Left renal cortex interstitium (tissue), 4 donors: ENCODE measurements at regions not wholly inside any gene's neighbourhood (a gene's known extent, or its start where the extent isn't known, plus 50 kb on each side); places are given as distances from the start of the nearest gene placed in this dataset.

Experiments used
- DNase-seq, 4 donors: peaks; one replicate each; pipeline ENCODE4 v3.0.0-alpha.2; 2013; ENCODE audit warnings: low read depth in 4 of 4, low spot score in 2 of 4, missing footprints in 1 of 4

- no peak for DNase-seq
Measured at GRCh38 chr20:11777387-11778205, 140.1 kb upstream of the BTBD3 start.

GRCh38 chr20:11778206-11778570, 139.5 kb upstream of the BTBD3 start:
- DNase-seq: no peak

GRCh38 chr20:11780765-11781369, 136.8 kb upstream of the BTBD3 start:
- no peak for DNase-seq

DNA sequence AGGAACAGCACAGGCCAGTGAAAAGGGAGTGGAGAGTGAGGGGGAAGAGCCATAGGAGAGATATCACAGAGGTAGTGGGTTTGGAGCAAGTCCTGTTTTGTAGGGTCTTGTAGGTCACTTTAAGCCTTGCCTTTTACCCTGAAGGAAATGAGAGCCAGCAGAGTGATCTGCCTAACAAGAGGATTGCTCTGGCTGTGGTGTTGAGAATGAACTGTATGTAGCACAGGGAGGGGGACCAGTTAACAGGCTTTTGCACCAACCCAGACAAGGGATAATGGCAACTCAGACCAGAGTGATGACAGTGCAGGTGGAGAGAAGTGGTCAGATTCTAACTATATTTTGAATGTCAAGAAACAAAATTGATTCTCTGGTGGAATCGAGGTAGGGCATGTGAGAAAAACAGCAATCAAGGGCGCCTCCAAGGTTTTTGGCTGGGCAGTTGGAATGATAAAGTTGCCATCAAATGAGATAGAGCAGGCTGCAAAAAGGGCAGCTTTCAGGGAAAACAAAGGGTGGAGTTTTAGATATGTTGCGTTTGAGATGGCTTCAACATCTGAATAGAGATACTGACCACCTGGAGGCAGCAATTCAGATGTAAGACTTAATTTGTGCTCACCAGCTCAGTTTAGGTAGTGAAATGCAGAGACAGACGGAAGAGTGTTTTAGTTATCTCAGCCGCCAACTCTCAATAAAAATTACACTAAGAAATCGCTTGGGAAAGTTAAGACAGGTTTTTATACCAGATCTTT, 134.4 kb upstream of the BTBD3 start:
- no peak for DNase-seq

GRCh38 chr20:11785885-11786507, 131.7 kb upstream of the BTBD3 start:
- no peak for DNase-seq

- DNase-seq: no peak
Measured at GRCh38 chr20:11790046-11790445, 127.6 kb upstream of the BTBD3 start.

- DNase-seq: no peak
Measured at GRCh38 chr20:11791316-11791715, 126.4 kb upstream of the BTBD3 start.

- DNase-seq: no peak
Measured at GRCh38 chr20:11791835-11792567, 125.7 kb upstream of the BTBD3 start.

GRCh38 chr20:11792568-11792953, 125.1 kb upstream of the BTBD3 start:
- DNase-seq: no peak

GRCh38 chr20:11794525-11794924, 123.2 kb upstream of the BTBD3 start:
- no peak for DNase-seq

DNA sequence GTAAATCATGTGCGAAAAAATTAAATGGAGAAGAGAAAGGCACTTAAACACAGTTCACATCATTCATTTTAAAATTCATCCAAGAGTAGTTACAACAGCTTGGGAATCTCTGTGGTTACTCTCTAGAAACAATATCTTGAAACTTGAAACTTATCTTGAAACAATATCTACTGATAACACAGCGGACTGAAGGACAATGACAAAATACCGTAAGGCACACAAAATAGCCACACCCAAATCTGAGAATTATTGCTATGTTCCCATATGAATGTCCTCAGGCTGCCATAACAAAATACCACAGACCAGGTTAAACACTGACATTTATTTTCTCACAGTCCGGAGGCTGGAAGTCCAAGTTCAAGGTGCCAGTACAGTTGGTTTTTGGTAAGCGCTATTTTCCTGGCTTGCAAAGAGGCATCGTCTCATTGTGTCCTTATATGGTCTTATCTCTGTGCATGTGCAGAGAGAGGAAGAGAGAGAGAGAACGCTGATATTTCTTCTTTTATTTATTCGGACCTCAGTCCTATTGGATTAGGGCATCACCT, 122.5 kb upstream of the BTBD3 start:
- no peak for DNase-seq

- no peak for DNase-seq
Measured at GRCh38 chr20:11796026-11796425, 121.7 kb upstream of the BTBD3 start.

DNA sequence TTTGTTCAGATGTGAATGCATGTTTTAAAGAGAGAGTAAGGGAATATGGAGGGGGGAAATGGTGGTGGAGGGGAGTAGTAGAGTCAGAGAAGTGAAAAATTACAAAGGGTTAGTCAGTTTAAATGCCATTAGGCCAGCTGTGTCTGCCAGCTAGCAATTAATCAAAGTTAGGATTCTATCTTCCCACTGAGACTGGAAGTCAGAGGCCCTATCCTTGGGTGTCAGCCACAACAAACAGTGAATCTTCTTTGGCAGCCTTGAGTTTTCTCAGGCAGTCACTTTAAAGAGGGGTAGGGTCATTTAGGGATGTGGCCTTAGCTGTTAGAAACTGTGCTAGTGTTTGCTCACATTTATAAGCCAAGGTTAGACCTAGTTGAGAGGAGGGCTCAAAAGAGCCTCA, 120.5 kb upstream of the BTBD3 start:
- no peak for DNase-seq

DNA sequence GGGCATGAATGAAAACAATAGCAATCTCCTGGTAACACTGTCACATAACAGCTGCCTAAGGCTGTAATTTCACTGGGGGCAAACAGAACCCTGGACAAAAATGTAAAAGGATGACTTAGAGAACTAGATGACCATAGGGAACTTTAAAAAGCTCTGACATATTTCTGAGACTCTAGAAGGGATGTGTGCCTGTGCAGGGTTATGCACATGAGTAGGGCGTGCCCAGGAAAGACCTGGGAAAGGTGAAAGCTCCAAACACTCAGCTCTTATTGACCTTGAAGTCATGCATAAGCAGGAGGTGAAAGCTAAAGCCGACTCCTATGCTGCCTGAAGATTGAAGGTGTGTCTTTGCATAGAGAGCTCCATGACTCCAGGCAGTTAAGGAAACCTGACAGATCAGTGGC, 118.4 kb upstream of the BTBD3 start:
- DNase-seq: no peak

DNA sequence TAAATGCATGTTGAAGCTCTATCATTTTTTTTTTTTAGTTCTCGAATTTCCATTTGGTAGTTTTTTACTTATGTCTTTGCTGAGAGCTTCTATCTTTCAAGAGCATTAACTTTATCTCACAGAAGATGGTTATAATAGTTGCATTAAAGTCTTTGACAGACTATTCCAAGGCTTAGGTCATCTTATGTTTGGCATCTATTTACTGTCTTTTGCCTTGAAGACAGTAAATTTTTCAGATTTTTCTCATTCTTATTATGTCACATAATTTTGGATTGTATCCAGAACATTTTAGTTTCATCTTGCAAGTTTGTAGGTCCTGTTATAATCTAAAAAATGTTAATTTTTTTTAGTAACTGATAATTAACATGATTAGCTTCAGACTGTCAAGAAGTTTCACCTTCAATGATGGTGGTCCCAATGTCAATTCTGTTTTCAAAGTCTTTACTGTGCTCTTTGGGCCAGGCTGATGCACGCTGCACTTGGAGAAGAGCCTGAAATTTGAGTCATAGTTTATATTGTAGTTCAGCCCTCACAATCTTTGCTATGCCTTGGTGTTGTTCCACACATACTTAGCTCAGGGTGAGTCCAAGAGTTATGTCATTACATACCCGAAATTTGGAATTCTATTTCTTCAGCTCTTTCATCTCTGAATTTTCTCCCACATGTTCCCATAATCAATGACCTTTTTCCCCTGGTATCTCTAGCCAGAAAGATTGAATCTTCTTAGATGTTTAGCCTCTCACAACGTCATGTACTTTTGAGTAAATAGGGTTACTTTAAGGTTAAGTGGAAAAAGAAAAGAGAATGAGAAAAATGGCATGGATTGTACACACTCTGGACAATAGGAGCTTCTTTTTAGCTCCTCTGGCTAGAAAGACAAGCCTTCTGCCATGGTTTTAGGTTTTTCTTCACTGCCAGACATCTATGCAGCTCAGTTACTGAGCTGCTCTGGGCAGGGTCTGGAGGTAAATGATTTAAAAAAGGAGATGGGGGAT, 110.3 kb upstream of the BTBD3 start:
- DNase-seq: no peak

GRCh38 chr20:11808841-11809240, 108.9 kb upstream of the BTBD3 start:
- DNase-seq: no peak

DNA sequence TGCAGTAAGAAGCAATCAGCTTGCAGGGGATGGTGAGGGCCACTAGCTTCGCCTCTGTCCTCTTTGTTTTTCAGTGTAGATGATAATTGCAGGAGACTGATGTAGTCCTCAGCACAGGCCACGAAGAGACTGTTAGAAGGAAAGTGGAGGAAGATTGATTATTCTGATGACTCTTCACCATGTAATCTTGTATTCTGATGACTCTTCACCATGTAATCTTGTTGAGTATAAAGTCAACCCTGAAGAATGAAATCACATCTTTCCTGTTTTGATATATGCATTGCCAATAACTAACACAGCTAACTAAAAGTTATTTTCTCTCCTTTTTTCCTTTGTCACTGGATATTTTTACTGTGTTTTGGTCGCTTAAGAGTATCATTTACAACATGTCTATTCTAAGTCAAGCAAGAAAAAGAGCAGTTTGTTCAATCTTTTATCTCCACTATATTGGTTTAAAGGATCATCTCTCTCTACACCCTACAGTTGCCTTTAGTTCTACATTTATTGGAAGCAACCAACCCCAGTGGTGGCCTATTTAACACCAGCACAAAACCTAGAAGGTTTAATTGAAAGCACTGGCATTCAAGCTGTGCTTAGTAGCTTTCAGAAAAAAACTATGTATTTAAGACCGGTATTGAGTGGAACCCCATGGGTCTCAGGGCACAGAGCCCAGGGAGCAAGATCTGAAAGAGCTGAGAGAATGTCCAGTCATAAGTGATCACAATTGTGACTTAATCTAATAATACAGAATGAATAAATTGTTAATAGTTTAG, 107.2 kb upstream of the BTBD3 start:
- DNase-seq: no peak

DNA sequence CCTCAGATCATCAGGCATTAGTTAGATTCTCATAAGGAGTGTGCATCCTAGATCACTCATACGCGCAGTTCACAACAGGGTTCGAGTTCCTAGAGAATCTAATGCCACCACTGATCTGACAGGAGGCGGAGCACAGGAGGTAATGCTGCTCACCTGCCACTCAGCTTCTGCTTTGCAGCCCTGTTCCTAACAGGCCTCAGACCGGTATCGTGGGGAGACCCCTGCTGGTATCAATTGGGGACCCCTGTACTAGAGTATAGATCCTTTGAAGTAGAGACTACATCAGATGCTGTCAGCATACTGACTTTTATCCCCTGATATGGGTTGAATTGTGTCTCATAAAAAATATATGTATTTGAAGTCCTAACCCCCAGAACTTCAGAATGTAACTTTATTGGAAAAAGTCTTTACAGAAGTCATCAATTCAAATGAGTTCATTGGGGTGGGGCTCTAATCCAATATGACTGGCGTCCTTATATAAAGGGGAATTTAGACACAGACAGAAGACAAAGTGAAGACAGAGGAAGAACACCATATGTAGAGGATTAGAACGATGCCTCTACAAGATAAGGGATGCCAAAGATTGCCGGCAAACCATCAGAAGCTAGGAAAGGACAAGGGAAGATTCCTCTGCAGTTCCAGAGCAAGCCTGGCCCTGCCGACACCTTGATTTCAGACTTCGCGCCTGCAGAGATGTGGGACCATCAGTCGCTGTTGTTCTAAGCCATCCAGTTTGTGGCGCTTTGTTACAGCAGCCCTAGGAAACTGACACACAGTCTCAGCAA, 104.4 kb upstream of the BTBD3 start:
- no peak for DNase-seq
